Fibroblast of pulmonary artery (primary cell): ENCODE measurements at regions not wholly inside any gene's neighbourhood (a gene's known extent, or its start where the extent isn't known, plus 50 kb on each side); places are given as distances from the start of the nearest gene placed in this dataset.

ENCODE experiments used
- DNase-seq: peaks from one replicate; pipeline ENCODE4 v3.0.0-alpha.2; 2010; ENCODE audit warnings: low read depth
- H3K4me3 ChIP-seq: replicated peaks from 2 replicates; pipeline ENCODE4 v1.5.1; 2011; ENCODE audit warnings: low read depth, mild to moderate bottlenecking, control low read depth, low read length, moderate library complexity
- TF ChIP-seq, protein P1 (sequence below): IDR thresholded peaks from 2 replicates; pipeline ENCODE4 v1.5.1; 2011; ENCODE audit warnings: mild to moderate bottlenecking, control low read depth, low read length, inconsistent platforms; ENCODE audit errors: missing control alignments

GRCh38 chr5:142396436-142397038 is 71.7 kb upstream of the SPRY4 start:
- TF ChIP-seq, protein P1, sequence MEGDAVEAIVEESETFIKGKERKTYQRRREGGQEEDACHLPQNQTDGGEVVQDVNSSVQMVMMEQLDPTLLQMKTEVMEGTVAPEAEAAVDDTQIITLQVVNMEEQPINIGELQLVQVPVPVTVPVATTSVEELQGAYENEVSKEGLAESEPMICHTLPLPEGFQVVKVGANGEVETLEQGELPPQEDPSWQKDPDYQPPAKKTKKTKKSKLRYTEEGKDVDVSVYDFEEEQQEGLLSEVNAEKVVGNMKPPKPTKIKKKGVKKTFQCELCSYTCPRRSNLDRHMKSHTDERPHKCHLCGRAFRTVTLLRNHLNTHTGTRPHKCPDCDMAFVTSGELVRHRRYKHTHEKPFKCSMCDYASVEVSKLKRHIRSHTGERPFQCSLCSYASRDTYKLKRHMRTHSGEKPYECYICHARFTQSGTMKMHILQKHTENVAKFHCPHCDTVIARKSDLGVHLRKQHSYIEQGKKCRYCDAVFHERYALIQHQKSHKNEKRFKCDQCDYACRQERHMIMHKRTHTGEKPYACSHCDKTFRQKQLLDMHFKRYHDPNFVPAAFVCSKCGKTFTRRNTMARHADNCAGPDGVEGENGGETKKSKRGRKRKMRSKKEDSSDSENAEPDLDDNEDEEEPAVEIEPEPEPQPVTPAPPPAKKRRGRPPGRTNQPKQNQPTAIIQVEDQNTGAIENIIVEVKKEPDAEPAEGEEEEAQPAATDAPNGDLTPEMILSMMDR: no peak
- H3K4me3 ChIP-seq: no peak overlapping the region
- DNase-seq: no peak

DNA sequence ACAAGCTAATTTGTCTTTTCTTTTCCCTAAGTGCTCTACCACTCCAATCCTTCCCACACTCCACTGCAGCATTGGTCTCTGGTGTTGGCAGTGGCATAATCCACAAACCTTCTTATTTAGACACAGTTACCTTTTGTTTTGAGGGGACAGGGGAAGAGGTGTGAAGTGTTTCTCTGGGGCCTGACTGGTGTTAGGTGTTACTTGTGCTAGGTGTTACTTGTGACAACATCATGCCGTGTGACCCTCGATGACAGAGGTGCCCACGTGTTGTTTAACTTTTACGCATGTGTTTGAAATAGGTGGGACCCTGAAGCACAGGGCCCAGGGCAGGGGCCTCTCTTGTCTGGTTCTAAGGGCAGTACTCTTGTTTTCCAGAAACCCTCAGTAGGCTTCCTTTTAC is 70.5 kb upstream of the SPRY4 start:
- TF ChIP-seq, protein P1: no peak
- DNase-seq: no peak

DNA sequence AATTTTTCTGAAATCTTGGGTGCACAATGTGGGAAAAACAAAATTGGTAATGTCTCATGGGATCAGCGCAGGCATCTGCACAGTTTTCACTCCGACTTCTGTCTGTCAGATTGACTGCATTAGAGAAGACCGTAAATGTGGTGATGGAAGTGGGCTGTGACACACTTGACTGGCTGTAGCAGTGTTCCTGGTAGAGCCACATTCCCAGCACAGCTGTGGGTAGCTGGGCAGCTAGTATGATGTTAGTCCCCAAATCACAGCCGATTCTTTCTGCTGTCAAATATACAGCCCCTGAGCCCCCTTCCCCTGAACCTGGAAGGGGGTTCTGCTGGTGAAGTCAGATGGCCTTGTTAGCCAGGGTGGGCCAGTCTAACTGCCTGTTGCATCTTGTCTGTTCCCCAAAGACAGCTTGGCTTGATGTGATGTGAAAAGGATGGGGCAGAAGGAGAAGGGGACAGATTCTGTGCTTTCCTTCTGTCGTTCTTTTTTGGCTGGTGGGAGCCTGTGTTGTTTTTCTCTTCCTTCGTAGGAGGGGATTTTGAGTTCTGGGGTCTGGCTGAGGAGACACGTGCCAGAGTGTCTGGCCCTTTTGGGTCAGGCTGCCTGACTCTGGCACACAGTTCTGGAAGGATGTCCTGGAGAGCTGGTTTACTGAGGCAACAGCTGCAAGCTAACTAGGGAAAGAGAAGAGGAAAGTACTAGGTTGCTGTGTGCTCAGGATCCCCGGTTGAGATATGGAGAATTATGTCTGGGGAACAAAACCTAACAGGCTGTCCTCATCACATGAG is 66.4 kb upstream of the SPRY4 start:
- TF ChIP-seq, protein P1: no peak
- DNase-seq: no peak
- H3K4me3 ChIP-seq: no peak overlapping the region

More for the DNA sequence above, 70.5 kb upstream of the SPRY4 start:
- H3K4me3 ChIP-seq: no peak overlapping the region

DNA sequence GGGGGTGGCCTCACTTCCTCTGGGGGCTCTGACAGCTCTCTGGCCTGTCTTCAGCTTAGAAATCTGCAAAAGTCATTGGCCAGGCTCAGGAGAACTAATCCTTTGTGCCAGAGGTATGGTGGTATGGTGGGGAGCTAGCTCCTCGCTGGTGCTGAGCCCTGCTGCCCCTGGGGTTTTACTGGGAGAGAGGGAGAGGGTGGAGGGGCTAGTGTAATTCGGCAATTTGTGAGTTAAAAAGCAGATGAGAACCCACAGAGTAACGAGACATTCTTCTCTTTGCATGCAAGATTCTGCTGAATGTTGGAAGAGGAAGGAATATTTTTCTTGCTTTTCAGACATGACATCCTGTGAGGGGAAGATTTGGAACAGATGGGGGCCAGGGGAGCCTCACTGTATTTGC is 65.5 kb upstream of the SPRY4 start:
- DNase-seq: no peak
- TF ChIP-seq, protein P1: no peak
- no peak overlapping the region for H3K4me3 ChIP-seq

DNA sequence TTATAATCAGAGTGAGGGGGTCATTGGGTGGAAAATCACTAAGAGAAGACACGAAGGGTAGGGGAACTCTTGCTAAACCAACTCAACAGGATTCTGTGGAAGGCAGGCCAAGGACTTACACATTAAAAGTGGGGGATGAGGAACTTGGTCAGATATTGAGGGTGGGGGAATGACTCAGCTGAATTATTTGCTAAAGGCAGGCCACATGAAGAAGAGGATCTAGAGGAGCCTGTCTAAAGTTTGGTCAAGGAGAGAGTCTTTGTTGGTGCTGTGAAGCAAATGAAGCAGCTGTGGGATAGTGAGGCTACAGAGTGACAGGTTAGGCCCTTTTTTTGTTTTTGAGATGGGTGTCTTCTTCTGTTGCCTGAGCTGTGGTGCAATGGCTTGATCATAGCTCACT is 63.9 kb upstream of the SPRY4 start:
- TF ChIP-seq, protein P1: no peak
- DNase-seq: peak; percentile 16
- no peak overlapping the region for H3K4me3 ChIP-seq

- no peak for DNase-seq
- TF ChIP-seq, protein P1: no peak
- no peak overlapping the region for H3K4me3 ChIP-seq
Measured at GRCh38 chr5:142387024-142387682, 62.3 kb upstream of the SPRY4 start.
